Naive thymus-derived CD4-positive, alpha-beta T cell (primary cell): ENCODE measurements at regions not wholly inside any gene's neighbourhood (a gene's known extent, or its start where the extent isn't known, plus 50 kb on each side); places are given as distances from the start of the nearest gene placed in this dataset.

Source experiments
- ATAC-seq: fragments of 150-1000 bp; cut with Tn5 transposase; 2 replicates; pipeline ENCODE4 v1.10.0; 2021; ENCODE audit warnings: mild to moderate bottlenecking, moderate library complexity
- CTCF ChIA-PET: fragments of 350-600 bp; sonication (Branson Sonifier 250); formaldehyde crosslinking; loops from one replicate; lab custom pipeline; 2021; ENCODE audit warnings: antibody characterized with exemption; lab: Charles Lee
- POLR2A ChIA-PET: fragments of 350-600 bp; sonication (Branson Sonifier 250); formaldehyde crosslinking; loops from one replicate; lab custom pipeline; 2021; ENCODE audit warnings: antibody characterized with exemption, inconsistent platforms; lab: Charles Lee
- DNase-seq, 9 donors: peaks; one replicate each; pipeline versions ENCODE4 v3.0.0 to v3.0.0-alpha.2; 2020 to 2022; ENCODE audit warnings: mixed read lengths in 1 of 9
- H3K27ac ChIP-seq: one replicate; pipeline ENCODE4 v1.7.0; 2013; ENCODE audit warnings: mild to moderate bottlenecking, low read depth, low read length, moderate library complexity
- H3K27me3 ChIP-seq, 2 donors: one replicate each; pipeline ENCODE4 v1.7.0; 2013; ENCODE audit warnings: low read length in 2 of 2, mild to moderate bottlenecking in 2 of 2, moderate library complexity in 2 of 2; ENCODE audit not compliant: control insufficient read depth in 2 of 2, insufficient read depth in 2 of 2
- H3K36me3 ChIP-seq, 3 experiments: 1 replicate in 2 of 3; 2 replicates in 1 of 3; pipeline ENCODE4 v1.7.0; 2013; ENCODE audit warnings: low read length in 3 of 3, mild to moderate bottlenecking in 3 of 3, moderate library complexity in 1 of 3; ENCODE audit not compliant: insufficient read depth in 3 of 3, control insufficient read depth in 2 of 3
- H3K4me1 ChIP-seq, 2 donors: one replicate each; pipeline ENCODE4 v1.7.0; 2013; ENCODE audit warnings: low read length in 2 of 2, mild to moderate bottlenecking in 2 of 2, moderate library complexity in 1 of 2; ENCODE audit not compliant: control insufficient read depth in 2 of 2, insufficient read depth in 2 of 2
- H3K4me3 ChIP-seq: 2 replicates; pipeline ENCODE4 v1.7.0; 2013; ENCODE audit warnings: mild to moderate bottlenecking, low read length
- H3K9me3 ChIP-seq, 3 experiments: 1 replicate in 2 of 3; 2 replicates in 1 of 3; pipeline ENCODE4 v1.7.0; 2013; ENCODE audit warnings: low read length in 3 of 3; ENCODE audit not compliant: control insufficient read depth in 2 of 3
- H3K27ac Mint-ChIP-seq, 9 donors: one replicate each; pipeline ENCODE4 v1.8.0; 2020 to 2022; ENCODE audit warnings: mixed read lengths in 9 of 9, mild to moderate bottlenecking in 8 of 9, moderate library complexity in 5 of 9, inconsistent platforms in 2 of 9
- H3K27me3 Mint-ChIP-seq, 5 donors: one replicate each; pipeline ENCODE4 v1.8.0; 2021 to 2022; ENCODE audit warnings: mixed read lengths in 5 of 5, mild to moderate bottlenecking in 1 of 5
- H3K36me3 Mint-ChIP-seq, 5 donors: one replicate each; pipeline ENCODE4 v1.8.0; 2020 to 2022; ENCODE audit warnings: mixed read lengths in 5 of 5, mild to moderate bottlenecking in 3 of 5, inconsistent platforms in 1 of 5
- H3K4me1 Mint-ChIP-seq, 7 donors: one replicate each; pipeline ENCODE4 v1.8.0; 2020 to 2022; ENCODE audit warnings: mixed read lengths in 7 of 7, mild to moderate bottlenecking in 3 of 7, inconsistent platforms in 1 of 7
- H3K4me3 Mint-ChIP-seq, 10 donors: one replicate each; pipeline ENCODE4 v1.8.0; 2020 to 2022; ENCODE audit warnings: mild to moderate bottlenecking in 10 of 10, mixed read lengths in 10 of 10, moderate library complexity in 6 of 10, inconsistent platforms in 2 of 10
- H3K9me3 Mint-ChIP-seq, 11 donors: one replicate each; pipeline ENCODE4 v1.8.0; 2020 to 2022; ENCODE audit warnings: mixed read lengths in 11 of 11, mild to moderate bottlenecking in 4 of 11, inconsistent platforms in 1 of 11, moderate library complexity in 1 of 11
- intact Hi-C, 2 donors: fragments of 100-400 bp; cut with micrococcal nuclease; formaldehyde crosslinking; loops; one replicate each; pipeline ENCODE4 v1.15.1; 2023

DNA sequence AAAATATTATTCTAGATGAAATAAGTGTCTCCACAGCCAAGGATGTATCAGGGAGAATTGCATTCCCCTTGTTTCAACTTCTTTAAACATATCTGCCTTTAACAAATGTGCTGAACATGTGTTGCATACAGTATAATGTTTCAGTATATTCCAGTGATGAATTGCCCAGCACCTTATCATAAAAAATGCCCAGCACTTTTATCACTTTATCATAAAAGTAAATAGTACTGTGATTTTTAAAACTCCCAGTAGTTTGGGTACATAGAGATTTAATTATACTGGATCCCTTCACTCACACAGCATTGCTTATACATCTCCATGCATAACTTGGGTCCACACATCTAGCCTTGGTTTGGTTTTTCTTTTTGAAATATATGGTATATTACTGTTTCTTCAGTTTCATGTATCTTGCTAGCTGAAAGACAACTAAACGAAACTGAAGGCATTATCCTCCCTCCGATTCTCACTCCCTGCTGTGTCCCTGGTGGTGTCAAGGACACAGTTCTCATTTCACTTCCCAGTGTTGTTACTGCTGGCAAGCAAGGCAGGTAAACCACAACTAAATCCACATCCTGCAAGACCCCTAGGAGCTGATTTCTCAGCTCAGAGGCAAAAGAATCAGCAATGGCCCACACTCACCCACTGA is 118.2 kb upstream of the SLC44A3 start:
- Histone ChIP-seq H3K27ac (no peak overlapping the region), H3K4me3 (no peak overlapping the region), H3K36me3 (no peaks in the 10 kb centered on the region), H3K9me3 (no peaks in the 10 kb centered on the region), H3K4me1 (no peaks in the 10 kb centered on the region), H3K27me3 (no peaks in the 10 kb centered on the region)
- Mint-ChIP-seq H3K36me3 (no peaks in the 10 kb centered on the region), H3K4me3 (no peak overlapping the region), H3K4me1 (no peaks in the 10 kb centered on the region), H3K9me3 (peaks cover 0 to 2% (median 0%) of the 10 kb centered on the region in 11 donors), H3K27me3 (peaks cover 0 to 13% (median 7%) of the 10 kb centered on the region in 5 donors), H3K27ac (no peak overlapping the region)
- intact Hi-C loops, result no loop called here
- ATAC-seq (no peak), DNase-seq (no peak)
- ChIA-PET POLR2A (no interaction called here), CTCF (no interaction called here)

DNA sequence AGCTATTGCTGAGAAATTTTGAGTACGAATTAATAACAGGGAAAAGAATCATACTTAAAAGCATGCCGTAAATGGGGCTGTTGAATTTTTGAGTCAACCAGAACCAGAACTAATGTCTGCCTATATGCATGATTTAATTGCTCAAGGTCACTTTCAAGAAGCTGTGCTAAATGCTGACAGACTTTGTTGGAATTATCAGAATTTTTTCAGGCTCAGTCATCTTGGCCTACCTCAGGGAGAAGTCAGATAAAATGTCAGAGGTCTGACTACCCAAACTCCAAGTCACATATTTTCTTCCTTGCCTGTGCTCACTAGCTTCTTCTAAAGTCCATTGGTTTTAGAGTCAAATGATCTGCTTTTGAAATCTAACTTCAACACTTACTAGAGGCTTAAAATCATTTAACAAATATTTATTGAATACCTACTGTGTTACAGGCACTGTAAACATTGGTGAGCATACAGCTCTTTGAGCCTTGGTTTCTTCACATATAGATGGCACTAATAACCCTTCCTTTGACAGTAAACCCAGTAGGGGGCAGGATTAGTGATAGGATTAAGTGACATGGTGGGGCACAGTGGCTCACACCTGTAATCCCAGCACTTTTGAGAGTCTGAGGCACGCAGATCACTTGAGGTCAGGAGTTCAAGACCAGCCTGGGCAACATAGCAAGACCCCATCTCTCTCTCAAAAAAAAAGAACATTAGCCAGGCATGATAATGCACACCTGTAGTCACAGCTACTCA is 121.2 kb upstream of the SLC44A3 start:
- Mint-ChIP-seq H3K36me3 (no peaks in the 10 kb centered on the region), H3K4me3 (no peak overlapping the region), H3K27me3 (peaks cover 10 to 21% (median 19%) of the 10 kb centered on the region in 5 donors), H3K9me3 (peaks cover 0 to 6% (median 0%) of the 10 kb centered on the region in 11 donors), H3K27ac (no peak overlapping the region), H3K4me1 (peaks cover 0 to 3% (median 0%) of the 10 kb centered on the region in 7 donors)
- Histone ChIP-seq H3K36me3 (no peaks in the 10 kb centered on the region), H3K4me1 (no peaks in the 10 kb centered on the region), H3K27ac (no peak overlapping the region), H3K9me3 (no peaks in the 10 kb centered on the region), H3K4me3 (no peak overlapping the region), H3K27me3 (no peaks in the 10 kb centered on the region)
- no peak for DNase-seq
- no peak for ATAC-seq
- POLR2A ChIA-PET, result interaction anchor here (0.6 kb wide), 1 partner anchor 300 kb away, joined by 8 read pairs; no protein-coding TSS in a partner anchor
- intact Hi-C loops, result no loop called here
- CTCF ChIA-PET, result no interaction called here

DNA sequence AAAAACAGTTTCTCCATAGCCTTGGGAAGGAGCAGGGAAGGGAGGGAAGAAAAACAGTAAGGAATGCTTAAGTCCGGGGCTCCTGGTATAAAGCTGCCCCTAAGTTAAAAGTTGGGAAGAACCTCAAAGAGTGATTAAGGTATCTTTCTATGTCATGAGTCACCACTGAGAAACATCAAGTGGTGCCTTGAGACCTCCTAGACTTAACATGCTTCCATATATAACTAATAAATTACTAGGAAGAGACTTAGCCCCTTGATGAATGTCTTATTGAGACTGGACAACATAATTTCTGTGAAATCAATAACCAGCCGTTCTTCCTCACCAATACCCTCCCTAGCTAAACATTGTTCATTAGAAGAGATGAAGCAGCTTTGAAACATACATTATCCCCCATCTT is 121.8 kb upstream of the SLC44A3 start:
- no peak for DNase-seq
- intact Hi-C loops, result no loop called here
- ATAC-seq, result no peak
- ChIA-PET CTCF (no interaction called here), POLR2A (interaction anchor here (0.6 kb wide), 1 partner anchor 301 kb away, joined by 8 read pairs; no protein-coding TSS in a partner anchor)
- peaks cover 0 to 6% (median 0%) of the 10 kb centered on the region in 7 donors for H3K4me1 Mint-ChIP-seq
- H3K4me3 Mint-ChIP-seq, result no peak overlapping the region
- peaks cover 0 to 6% (median 0%) of the 10 kb centered on the region in 11 donors for H3K9me3 Mint-ChIP-seq
- no peak overlapping the region for H3K27ac Mint-ChIP-seq
- no peaks in the 10 kb centered on the region for H3K36me3 ChIP-seq
- no peaks in the 10 kb centered on the region for H3K27me3 ChIP-seq
- no peaks in the 10 kb centered on the region for H3K4me1 ChIP-seq
- H3K27me3 Mint-ChIP-seq, result peaks cover 14 to 24% (median 21%) of the 10 kb centered on the region in 5 donors
- no peaks in the 10 kb centered on the region for H3K36me3 Mint-ChIP-seq
- H3K27ac ChIP-seq, result no peak overlapping the region
- H3K9me3 ChIP-seq, result no peaks in the 10 kb centered on the region
- no peak overlapping the region for H3K4me3 ChIP-seq

DNA sequence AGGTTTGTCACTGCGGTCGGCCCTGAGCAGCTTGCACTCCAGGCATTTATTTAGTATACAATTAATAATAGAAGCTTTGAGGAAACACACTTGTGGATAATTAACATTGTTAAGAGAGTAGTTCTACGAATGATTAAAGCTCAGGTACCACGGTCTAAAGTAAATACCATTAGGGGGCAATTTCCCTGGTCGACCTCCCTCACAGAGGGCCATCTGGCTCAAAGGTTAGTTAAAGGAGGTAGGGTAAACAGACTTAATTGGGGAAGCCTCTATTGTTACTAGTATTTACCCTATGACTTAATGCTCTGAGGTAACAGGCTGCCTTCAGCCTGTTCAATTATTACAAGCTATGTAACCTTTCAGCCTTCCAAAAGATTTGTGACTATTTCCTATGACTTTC is 122.3 kb upstream of the SLC44A3 start:
- Mint-ChIP-seq H3K36me3 (no peaks in the 10 kb centered on the region), H3K27me3 (peaks cover 16 to 27% (median 23%) of the 10 kb centered on the region in 5 donors)
- POLR2A ChIA-PET, result no interaction called here

DNA sequence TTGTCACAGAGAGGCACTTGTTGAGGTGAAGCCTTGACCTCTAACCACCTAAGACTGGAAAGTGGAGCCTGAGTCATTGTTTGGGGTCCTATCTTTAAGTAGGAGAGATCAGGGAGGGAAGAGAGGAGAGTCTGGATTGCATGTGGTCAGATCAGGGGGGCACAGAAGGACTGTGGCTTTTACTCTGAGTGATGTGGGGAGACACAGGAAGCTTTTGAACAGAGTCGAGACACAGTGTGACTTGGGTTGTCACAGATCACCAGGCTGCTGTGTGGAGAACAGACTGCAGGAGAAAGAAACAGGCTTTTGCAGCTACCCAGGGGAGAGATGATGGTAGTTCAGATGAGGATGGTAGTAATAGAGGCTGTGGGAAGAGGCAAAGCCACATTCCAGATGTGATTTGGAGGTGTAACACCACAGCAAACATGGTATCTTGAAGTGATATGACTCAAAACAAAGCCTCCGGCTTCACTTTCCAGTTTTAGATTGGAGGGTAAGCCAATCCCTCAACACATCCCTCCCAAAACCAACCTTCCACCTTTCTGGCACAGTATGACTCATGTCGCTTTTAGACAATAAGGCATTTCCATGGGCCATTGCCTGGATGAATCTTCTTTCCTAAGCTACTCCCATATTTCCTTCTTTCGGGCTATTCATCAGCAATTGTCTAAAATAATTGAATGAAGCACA is 125.8 kb upstream of the SLC44A3 start:
- H3K9me3 ChIP-seq, result no peaks in the 10 kb centered on the region
- ATAC-seq (no peak), DNase-seq (no peak)
- no peak overlapping the region for H3K4me3 ChIP-seq
- Mint-ChIP-seq H3K4me1 (peaks cover 0 to 6% (median 0%) of the 10 kb centered on the region in 7 donors), H3K4me3 (no peak overlapping the region), H3K36me3 (no peaks in the 10 kb centered on the region), H3K27me3 (peaks cover 11 to 38% (median 32%) of the 10 kb centered on the region in 5 donors), H3K9me3 (peaks cover 0 to 6% (median 0%) of the 10 kb centered on the region in 11 donors), H3K27ac (no peak overlapping the region)
- ChIA-PET CTCF (no interaction called here), POLR2A (no interaction called here)
- no peaks in the 10 kb centered on the region for H3K36me3 ChIP-seq
- no peak overlapping the region for H3K27ac ChIP-seq
- no peaks in the 10 kb centered on the region for H3K4me1 ChIP-seq
- intact Hi-C loops, result no loop called here
- no peaks in the 10 kb centered on the region for H3K27me3 ChIP-seq

More for the DNA sequence above, 122.3 kb upstream of the SLC44A3 start:
- no peaks in the 10 kb centered on the region for H3K27me3 ChIP-seq
- H3K9me3 Mint-ChIP-seq, result peaks cover 0 to 6% (median 0%) of the 10 kb centered on the region in 11 donors
- no peak overlapping the region for H3K27ac ChIP-seq
- no peak overlapping the region for H3K4me3 ChIP-seq
- peaks cover 0 to 6% (median 0%) of the 10 kb centered on the region in 7 donors for H3K4me1 Mint-ChIP-seq
- DNase-seq (no peak), ATAC-seq (no peak)
- CTCF ChIA-PET, result no interaction called here
- no peaks in the 10 kb centered on the region for H3K36me3 ChIP-seq
- intact Hi-C loops, result no loop called here
- H3K27ac Mint-ChIP-seq, result no peak overlapping the region
- H3K4me3 Mint-ChIP-seq, result no peak overlapping the region
- no peaks in the 10 kb centered on the region for H3K4me1 ChIP-seq
- H3K9me3 ChIP-seq, result no peaks in the 10 kb centered on the region

DNA sequence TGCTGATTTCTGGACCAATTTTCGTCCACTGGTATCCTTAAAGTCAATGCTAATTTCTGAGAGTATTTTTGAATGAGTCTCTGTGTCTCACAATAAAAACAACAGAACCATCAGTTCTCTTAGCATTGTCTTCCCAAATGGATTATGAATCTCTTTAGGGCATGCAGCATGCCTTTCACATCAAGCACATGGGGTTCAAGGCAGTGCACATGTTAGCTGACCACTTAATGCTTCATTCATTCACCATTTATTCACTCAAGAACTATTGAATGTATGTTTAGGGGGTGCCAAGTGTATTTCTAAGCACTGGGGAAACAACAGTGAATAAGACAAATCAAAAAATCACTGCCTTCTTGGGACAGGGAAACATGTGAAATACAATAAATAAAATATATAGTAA is 126.7 kb upstream of the SLC44A3 start:
- H3K36me3 ChIP-seq, result no peaks in the 10 kb centered on the region

More for the DNA sequence above, 126.7 kb upstream of the SLC44A3 start:
- Mint-ChIP-seq H3K4me1 (peaks cover 0 to 6% (median 0%) of the 10 kb centered on the region in 7 donors), H3K27ac (no peak overlapping the region), H3K36me3 (no peaks in the 10 kb centered on the region), H3K27me3 (peaks cover 11 to 45% (median 32%) of the 10 kb centered on the region in 5 donors), H3K9me3 (peaks cover 0 to 6% (median 0%) of the 10 kb centered on the region in 11 donors), H3K4me3 (no peak overlapping the region)
- Histone ChIP-seq H3K9me3 (no peaks in the 10 kb centered on the region), H3K27ac (no peak overlapping the region), H3K27me3 (no peaks in the 10 kb centered on the region), H3K4me1 (no peaks in the 10 kb centered on the region), H3K4me3 (no peak overlapping the region)
- CTCF ChIA-PET, result interaction anchor here (0.7 kb wide), 1 partner anchor 117 kb away, joined by 3 read pairs; no protein-coding TSS in a partner anchor
- intact Hi-C loops, result no loop called here
- ATAC-seq, result no peak
- DNase-seq, result no peak
- POLR2A ChIA-PET, result no interaction called here
